ENCODE measurements at regions not wholly inside any gene's neighbourhood (a gene's known extent, or its start where the extent isn't known, plus 50 kb on each side); places are given as distances from the start of the nearest gene placed in this dataset.

GRCh38 chr22:23410411-23410810 lies 169.7 kb downstream of the IGLL1 start:
- no peak for DNase-seq (ENCODE audit: low read depth)

GRCh38 chr22:23409976-23410375 lies 170.1 kb downstream of the IGLL1 start:
- no peak for DNase-seq (ENCODE audit: low read depth)

- DNase-seq (ENCODE audit: low read depth), result no peak
Observed at GRCh38 chr22:23408321-23408720, 171.8 kb downstream of the IGLL1 start.

GRCh38 chr22:23405366-23405851 lies 174.7 kb downstream of the IGLL1 start:
- DNase-seq (ENCODE audit: low read depth), result no peak

GRCh38 chr22:23404689-23405365 lies 175.3 kb downstream of the IGLL1 start:
- no peak for DNase-seq (ENCODE audit: low read depth)

- DNase-seq (ENCODE audit: low read depth), result no peak
Observed at GRCh38 chr22:23403720-23404688, 176.1 kb downstream of the IGLL1 start.

GRCh38 chr22:23403152-23403719 lies 176.9 kb downstream of the IGLL1 start:
- DNase-seq (ENCODE audit: low read depth), result no peak

- DNase-seq (ENCODE audit: low read depth), result peak; percentile 28
Observed at GRCh38 chr22:23402275-23403151, 177.6 kb downstream of the IGLL1 start.

- no peak for DNase-seq (ENCODE audit: low read depth)
Observed at GRCh38 chr22:23401910-23402274, 178.2 kb downstream of the IGLL1 start.

- DNase-seq (ENCODE audit: low read depth), result no peak
Observed at GRCh38 chr22:23401111-23401909, 178.8 kb downstream of the IGLL1 start.

- no peak for DNase-seq (ENCODE audit: low read depth)
Observed at GRCh38 chr22:23400286-23400981, 179.7 kb downstream of the IGLL1 start.

GRCh38 chr22:23399367-23400285 lies 180.5 kb downstream of the IGLL1 start:
- no peak for DNase-seq (ENCODE audit: low read depth)

- no peak for DNase-seq (ENCODE audit: low read depth)
Observed at GRCh38 chr22:23398701-23399366, 181.3 kb downstream of the IGLL1 start.

- DNase-seq (ENCODE audit: low read depth), result no peak
Observed at GRCh38 chr22:23397613-23398567, 182.2 kb downstream of the IGLL1 start.

GRCh38 chr22:23397008-23397612 lies 183.0 kb downstream of the IGLL1 start:
- no peak for DNase-seq (ENCODE audit: low read depth)

- no peak for DNase-seq (ENCODE audit: low read depth)
Observed at GRCh38 chr22:23396362-23397007, 183.6 kb downstream of the IGLL1 start.

All from stimulated activated CD8-positive, alpha-beta memory T cell treated with anti-CD3 and anti-CD28 coated beads, Interleukin-4, amount 100 ng/mL, for 24 hours (primary cell).